Stimulated activated CD4-positive, alpha-beta T cell treated with anti-CD3 and anti-CD28 coated beads, Interleukin-4, amount 100 ng/mL, for 48 hours (primary cell): ENCODE measurements at regions not wholly inside any gene's neighbourhood (a gene's known extent, or its start where the extent isn't known, plus 50 kb on each side); places are given as distances from the start of the nearest gene placed in this dataset.
"Not testable (repeated sequence)": the region's sequence is repeated elsewhere in the genome, so short reads cannot be mapped to it uniquely, and the experiment has no call there.

ENCODE experiments used
- DNase-seq, 2 donors: peaks; one replicate each; pipeline ENCODE4 v3.0.0-alpha.2; 2020; ENCODE audit warnings: low read depth in 2 of 2

DNA sequence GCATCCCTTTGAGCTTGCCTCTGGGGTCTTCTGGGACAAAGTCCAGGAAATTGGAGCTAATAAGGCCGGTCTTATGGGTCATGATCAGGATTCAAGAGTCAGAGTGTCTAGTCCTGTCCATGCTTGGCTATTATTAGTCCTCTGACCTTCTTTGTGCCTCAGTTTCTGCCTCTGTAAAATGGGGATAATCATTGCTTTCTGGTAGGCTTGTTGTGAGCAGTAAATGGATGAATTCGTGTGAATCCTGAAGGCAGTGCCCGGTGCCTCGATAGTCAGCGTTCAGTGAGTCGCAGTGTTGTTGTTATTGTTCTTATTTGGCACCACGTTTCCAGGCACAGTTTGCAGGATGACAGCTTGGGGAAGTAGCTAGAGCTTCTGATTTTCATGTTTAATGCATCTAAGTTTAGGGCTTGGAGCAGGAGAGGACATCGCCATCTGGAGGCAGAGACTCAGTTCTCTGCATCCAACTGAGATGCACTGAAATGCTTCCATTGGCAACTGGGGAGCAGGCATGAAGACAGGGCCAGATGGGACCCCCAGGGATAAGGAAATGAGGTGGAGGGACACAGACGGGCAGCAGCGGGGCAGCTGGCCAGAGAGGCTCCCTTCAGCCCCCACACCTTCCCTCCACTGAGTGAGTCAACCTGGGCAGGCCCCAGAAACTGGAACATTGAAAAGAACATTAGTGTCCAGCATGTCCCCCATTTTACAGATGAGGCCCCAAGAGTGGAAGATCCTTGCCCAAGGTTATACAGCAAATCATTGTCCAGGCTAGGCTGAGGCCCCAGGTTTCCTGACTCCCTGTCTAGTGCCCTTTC, 160.3 kb downstream of the PTPRU start:
- no peak for DNase-seq

DNA sequence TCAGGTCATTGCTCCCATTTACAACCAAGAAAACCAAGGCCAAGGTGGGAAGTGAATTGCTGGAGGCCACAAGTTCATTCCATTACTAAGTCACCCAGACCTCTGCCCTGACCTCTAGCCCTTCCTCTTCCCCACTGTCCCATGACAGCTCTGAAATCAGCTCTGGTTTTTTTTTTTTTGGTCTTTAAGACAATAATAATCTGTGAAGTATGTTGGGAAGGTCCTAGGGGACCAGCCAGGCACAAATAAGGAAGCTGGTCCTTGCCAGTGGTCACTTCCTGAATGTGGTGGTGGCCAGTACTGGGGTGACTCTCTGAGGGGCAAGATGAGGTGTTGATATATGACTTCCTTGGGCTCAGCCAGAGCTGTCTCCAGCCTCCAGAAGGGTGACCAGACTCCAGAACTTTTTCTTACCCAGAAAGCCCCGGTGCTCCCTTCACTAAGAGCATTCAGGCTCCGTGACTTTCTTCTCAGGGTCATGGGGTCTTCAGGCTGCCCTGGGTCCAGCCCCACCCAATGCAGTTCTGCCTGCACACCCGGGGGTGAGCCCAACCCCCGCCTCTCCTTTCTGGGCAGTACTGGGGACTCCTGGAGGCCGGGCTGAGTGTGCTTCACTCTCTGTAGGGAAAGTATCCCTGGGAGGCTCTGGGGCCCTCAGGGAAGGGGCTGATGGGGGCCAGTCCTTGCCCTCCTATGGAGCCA, 159.6 kb downstream of the PTPRU start:
- no peak for DNase-seq

DNA sequence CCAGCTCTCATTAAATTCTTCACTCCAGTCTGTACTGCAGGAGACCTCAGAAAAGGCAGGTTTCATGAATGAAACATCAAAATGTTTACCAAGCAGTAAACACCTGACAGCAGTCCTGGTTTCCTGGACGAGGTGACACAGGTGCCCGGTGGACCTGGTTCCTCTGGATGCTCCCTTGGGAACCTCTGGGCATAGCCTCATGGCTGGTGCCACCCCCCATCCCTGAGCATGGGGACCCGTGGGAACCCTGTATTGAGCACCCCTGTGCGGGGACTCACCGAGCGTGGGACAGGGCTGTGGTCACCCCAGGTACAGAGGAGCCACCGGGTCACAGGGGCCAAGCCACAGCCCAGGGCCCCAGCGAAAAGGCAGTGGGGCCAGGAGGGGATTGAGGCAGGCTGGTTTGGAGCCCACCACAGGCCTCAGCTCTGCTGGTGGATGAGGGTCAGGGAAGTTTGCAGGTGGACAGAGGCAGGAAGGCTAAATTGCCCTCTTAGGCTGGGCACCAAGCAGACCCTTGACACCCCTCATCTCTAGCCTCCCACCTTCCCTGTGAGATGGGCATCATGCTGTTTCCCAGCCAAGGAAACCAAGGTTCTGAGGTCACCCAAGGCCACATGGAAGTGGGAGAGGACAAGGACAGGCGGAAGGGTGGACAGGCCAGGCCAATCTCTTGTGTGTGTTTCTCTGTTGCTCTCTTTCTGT, 158.4 kb downstream of the PTPRU start:
- DNase-seq = no peak

DNA sequence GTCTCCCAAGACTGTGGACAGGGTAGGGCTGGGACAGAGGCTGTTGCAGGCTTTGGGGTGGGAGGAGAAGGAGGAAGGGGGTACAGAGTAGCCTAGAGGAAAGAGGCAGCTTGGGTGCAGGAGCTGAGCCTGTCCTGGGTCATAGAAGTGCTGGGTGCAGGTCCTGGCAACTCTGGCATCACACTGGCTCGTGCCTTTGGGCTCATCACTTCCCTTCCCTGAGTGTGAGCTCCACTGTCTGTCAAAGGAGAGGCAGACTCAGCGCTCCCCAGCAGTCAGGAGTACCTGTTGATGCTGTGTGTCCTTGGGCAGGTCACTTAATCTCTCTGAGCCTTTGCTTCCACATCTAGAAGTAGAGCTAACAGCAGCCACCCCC, 157.1 kb downstream of the PTPRU start:
- DNase-seq = no peak

DNA sequence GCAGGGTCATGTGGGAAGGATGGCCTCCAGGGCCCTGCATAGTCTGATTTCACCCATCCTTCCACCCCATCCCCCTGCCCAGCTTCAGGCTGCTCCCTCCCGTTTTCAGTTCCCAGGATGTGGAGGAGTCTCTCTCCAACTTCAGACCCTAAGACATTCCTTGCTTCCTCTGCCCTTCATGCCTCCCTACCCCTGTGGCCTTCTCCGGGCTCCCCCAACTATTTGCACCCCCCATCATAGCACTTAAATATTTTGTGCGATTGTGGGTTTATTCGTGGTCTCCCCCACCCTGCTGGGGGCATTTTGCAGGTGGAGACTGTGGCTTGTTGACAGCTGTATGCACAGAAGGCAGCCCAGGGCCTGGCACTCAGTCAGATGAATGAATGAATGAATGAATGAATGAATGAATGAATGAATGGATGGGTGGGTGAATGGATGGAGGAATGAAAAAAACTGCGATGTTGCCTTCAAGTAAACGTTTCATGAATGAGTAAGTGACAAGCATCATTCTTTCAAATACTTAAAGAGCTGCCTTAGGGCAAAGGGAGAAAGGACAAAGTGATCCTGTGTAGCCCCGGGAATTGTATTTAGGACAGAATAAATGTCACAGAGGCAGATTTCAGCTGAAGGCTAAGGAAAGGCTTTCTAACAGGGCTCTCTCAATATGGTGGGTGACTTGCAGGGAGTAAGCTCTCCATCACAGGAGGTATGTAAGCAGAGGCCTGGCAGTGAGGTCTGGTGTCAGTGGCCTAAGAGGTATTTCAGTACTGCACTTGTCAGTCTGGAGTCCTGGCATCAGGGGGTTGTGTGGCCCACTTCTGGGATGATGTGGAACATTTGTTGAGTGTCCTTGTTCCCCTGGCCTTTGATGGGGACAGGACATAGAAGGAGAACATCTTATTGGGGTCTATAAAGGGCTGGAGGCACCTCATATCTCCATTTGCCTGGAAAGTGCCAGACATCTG, 156.4 kb downstream of the PTPRU start:
- no peak for DNase-seq

DNA sequence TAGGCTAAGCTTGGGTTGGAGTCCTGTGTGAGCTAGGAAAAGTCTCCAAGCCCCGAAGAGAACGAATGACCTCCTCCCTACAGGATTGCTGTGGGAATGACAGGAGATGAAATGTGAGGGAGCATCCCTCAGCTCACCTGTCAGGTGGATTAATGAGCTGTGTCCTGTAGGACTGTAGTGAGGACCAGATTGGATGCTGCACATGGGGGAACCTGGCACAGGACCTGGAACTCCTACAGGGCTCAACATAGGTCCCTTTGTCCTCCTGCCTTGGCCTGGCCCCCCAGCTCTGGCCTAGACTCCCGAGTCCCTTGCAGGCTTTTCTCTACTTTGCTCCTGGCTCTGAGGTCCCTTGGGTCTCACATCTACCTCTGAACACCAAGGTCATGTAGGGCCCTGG, 155.7 kb downstream of the PTPRU start:
- DNase-seq = no peak

DNA sequence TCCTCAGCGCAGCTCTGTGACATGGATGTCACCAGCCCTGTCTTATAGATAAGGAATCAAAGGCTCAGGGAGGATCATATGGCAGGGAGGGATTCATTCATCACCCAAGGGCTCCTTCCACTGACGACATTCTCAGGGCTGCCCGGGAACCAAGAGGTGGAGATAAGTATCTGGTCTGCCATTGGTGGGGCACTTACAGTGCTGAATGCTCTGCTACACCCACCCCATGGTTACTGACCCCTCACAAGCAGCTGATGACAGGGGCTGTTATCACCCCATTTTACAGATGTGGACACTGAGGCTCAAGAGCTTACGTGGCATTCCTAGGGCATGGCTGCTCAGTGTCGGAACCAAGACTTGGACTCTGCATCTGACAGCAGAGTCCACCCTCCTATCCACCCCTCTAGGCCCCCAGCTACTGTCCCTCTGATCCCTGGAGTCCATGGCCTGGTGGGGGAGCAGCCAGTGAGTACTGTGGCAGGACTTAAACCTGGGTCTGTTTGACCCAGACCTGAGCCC, 155.1 kb downstream of the PTPRU start:
- no peak for DNase-seq

DNA sequence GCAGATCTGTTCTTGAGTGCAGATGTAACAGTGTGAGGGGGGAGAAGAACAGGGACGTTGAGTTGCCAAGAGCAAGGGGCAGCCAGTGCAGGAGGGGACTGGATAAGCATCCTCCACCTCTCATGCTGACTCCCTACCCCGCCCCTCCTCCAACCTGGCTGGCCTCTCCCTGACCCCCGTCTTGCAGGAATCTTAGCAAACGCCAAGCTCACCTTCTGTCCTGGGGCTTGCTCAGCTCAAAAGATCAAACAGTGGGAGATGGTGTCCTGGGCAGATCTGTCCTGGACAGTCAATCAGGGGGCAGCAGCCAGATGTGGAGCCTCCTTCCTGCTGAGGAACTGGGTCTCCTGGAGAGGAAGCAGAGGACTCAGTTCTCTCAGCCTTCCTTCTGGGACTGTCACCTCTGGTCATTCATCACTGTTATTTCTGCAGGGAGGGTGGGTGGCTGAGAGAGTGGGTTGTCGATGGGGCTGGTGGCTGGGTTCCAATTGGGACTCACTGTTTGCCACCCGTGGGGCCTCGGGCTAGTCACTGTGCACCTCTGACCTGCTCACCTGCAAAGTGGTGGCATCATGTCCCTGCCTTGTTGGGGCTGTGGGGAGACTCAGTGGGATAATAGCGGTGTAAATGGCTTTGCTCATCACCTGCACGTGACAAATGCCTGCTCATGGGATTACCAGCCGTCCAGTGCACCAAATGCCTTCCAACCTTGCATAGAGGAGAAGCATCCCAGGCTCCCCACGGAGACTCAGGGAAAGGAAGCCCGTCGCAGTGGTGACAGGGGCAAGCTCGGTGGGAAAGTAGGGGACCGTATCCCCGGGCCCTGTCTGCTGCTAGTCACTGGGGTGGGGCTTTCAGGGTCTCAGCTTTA, 154.4 kb downstream of the PTPRU start:
- DNase-seq = no peak

DNA sequence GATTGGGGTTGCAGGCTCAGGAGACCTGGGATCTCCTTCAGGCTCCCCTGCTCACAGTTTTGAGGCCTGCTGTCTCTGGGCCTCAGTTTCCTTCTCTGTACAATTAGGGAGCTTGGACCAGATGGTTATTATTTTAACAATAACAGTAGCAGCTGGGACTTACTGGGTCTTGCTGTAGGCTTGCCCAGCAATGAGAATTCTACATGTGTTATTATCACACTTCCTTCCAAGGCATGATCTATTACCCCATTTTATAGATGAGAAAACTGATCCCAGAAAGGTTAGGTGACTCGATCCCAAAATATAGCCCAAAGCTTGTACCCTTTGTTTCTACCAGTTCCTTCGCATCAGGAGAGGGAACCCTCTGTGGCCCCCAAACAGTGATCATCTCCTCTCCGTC, 153.8 kb downstream of the PTPRU start:
- no peak for DNase-seq

DNA sequence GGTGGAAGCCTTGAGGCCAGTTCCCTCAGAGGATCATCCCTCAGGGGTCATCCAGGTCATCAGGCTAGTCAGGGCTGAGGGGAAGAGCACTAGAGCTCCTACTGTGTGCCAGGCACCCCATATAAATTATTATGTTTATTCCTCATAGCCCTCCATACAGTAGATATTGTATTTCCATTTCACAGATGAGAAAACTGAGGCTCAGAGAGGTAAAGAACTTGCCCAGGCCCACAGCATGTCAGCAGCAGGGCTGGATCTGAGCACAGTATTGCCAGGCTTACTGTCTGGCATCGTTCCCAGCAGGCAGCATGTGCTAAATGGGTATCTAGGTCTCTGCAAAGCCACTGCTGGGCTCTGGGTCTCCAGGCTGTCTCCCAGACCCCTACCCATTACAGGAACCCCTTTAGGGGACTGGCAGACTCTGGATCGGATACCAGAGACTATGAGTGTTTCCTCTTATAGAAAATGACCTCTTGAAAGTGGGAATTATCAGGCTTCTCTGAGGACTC, 153.3 kb downstream of the PTPRU start:
- no peak for DNase-seq

DNA sequence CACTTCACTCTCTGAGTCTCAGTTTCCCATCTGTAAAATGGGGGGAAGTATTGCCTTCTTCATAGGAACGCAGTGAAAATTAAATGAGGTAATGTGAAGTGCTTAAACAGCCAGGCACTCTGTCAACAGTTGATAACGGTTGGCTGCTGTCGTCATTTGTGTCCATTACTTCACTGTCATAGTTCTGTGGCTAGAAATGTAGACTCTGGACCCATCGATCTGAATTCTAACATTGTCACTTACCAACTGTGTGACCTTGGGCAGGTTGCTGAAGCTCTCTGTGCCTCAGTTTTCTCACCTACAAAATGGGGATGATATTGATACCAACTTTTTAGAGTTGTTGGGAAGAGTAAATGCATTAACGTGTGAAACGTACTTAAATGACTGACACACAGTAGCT, 152.6 kb downstream of the PTPRU start:
- DNase-seq = no peak

DNA sequence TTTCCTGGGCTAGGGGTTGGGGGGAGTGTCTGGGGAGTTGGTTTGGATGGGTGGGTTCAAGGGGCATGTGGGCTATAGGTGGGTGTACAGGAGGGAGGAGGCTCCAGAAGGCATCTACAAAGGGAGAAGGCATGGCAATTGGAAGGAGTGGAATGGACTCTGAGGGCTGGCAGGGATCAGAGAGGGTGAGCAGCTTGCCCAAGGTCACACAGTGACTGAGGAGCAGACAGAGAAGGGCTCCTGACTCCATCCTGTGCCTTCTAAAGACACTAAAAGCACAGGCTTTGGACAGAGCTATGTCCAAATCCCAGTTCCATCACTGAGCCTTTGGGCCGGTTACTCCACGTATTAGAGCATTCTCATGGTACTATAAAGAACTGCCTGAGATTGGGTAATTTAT, 151.8 kb downstream of the PTPRU start:
- DNase-seq = no peak

DNA sequence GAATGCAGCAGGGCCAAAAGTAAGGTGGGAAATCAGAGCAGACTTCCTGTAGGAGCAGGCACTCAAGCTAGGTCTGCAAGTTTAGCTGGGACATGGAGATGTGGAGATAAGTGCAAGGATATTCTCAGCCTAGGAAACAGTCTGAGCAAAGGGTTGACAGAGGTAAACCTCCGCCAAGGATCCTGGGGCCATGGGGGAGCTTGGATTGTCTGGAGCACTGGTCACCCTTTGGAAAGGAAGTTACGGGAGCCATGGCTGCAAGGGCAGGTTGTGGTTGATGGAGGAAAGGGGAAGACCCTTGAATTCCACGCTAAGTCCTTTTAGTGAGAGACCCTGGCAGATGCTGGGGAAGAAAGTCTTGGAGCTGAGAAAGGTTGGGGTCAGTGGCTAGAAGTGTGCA, 150.9 kb downstream of the PTPRU start:
- no peak for DNase-seq

DNA sequence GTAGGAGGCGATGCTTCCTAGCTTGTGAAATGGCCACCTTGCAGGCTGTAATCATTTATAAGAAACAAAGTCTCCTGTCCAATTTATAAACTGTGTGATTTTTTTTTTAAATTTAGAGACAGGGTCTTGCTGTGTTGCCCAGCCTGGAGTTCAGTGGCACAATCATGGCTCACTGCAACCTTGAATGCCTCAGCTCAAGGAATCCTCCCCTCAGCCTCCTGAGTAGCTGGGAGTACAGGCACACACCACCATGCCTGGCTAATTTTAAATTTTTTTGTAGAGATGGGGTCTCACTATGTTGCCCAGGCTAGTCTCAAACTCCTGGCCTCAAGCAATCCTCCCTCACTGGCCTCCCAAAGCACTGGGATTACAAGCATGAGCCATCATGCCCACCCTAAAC, 150.1 kb downstream of the PTPRU start:
- not testable (repeated sequence) for DNase-seq

DNA sequence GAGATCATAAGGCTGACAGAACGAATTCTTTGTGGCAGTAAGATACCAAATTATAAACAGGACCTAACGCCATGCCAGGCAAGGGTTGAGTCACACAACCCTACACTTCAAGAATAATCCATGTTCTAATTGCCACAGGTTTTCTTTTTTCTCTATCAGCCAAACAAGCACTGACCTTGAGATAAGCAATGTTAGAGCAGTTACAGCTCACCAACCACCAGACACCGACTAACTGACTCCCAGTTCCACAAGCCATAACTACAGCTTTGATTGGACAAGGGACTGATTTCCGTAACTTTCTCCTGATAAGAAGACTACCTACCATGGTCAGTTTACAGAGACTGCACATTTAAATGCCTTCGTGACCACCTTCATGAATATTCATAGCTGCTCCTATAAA, 149.6 kb downstream of the PTPRU start:
- DNase-seq = no peak

DNA sequence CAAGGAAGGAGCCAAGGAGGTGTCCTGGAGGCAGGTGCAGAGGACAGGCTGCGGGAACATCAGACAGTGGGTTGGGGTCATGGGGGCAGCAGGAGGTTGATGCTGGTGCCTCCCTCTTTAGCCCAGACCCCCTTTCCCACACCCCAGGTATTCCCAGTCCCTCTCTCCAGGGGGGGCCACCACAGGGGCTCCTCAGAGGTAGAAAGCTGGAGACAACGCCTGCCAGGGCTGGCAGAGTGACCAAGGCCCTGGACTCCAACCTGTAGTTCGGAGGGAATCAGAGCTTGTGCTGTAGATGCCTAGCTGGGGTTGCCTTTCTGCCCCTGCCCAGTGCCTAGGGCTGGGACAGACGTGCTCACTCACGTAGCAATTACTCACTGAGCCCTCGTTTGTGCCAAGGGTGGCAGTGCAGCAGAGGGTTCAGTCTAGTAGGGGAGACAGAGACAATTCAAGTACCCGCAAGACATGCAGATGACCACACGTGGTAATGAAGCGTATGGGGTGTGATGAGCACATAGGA, 148.2 kb downstream of the PTPRU start:
- no peak for DNase-seq

DNA sequence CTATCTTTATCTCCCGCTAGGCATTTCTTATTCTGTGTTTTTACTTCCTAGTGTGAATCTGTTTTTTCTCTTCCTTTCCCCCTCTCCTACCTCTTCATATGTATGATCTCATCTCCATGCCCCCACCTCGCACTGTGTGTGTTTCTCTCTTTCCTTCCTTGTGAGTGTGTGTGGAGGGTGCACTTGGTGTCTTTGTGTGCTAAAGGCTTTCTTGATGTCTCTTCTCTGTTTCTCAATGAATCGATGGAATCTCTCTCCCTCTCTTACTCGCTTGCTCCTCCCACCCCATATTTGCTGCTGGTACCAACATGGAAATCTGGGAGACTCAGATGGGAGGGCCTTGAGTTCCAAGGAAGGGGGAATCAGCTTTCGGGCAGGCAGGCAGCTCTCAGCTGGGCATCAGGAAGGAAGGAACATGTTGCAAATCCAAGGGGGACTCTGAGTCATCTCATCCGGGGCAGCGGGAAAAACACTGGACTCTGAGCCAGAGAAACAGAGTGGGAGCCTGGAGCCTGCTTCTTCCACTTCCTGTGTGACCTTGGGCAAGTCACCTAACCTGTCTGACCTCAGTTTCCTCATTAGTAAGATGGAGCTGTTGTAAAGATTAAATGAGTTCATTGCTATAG, 147.5 kb downstream of the PTPRU start:
- DNase-seq = no peak

DNA sequence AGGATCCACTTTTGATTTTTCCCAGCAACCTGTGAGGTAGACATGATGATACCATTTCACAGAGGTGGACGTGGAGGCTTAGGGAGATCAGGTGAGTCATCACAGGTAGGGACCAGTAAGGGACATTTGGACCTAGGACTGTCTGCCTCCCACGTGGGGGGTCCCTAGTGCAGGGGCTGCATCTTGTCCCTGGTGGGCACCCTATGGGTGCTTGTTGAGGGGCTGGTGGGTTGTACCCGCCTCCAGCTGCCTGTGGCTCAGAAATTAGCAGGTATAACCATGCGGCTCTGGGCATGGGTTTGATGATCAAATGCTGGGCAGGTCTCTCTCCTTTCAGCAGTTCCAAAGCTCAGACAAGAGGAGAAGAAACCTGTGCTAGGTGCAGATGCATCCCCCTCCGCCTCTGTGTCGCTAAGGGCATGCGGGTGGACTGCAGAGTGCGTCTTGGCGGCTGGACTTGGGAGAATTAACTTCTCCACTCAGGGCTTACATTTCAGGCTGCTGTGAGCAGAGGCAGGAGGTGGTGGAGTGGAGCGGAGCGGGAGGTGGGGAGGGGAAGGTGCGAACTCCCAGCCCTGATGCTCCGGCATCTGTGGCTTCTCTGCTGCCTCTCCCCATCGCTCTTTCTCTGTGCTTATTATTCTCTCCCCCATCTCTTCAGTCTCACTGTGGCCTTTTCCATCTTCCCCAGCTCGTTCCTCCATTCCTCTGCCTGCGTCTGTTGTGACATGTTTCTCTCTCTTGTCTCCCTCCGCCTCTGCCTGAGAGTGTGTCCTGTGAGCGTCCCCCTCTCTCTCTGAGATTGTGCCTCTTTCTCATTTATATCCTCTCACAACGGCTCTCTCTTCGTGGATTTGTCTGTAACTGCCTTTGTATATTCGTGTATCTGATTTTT, 146.8 kb downstream of the PTPRU start:
- no peak for DNase-seq

DNA sequence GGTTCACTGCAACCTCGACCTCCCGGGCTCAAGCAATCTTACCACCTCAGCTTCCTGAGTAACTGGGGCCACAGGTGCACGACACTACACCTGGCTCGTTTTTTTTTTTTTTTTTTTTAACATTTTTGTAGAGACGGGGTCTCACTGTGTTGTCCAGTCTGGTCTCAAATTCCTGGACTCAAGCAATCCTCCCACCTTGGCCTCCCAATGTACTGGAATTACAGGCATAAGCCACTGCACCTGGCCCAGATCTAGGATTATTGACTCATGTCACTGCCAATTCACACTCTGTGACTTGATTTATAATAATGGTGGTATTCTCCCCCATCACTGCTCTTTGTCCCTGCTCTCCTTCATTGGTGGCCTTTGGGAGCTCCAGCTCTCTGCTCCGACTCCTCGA, 145.1 kb downstream of the PTPRU start:
- DNase-seq = no peak
